MM.1S (cell line): ENCODE measurements at regions not wholly inside any gene's neighbourhood (a gene's known extent, or its start where the extent isn't known, plus 50 kb on each side); places are given as distances from the start of the nearest gene placed in this dataset.
"Not testable (repeated sequence)": the region's sequence is repeated elsewhere in the genome, so short reads cannot be mapped to it uniquely, and the experiment has no call there.

Experiments
- DNase-seq: peaks from one replicate; pipeline ENCODE4 v3.0.0-alpha.2; 2015
- H2AFZ ChIP-seq: fragments of 300-600 bp; sonication (generic); 2 replicates; pipeline ENCODE4 v1.6.0; 2016; ENCODE audit warnings: antibody characterized with exemption, low read length
- H3F3A ChIP-seq: fragments of 300-600 bp; sonication (generic); 2 replicates; pipeline ENCODE4 v1.6.1; 2016; ENCODE audit warnings: mild to moderate bottlenecking, antibody characterized with exemption, low read length, moderate library complexity, mixed read lengths; ENCODE audit not compliant: insufficient read depth
- H3K27ac ChIP-seq: fragments of 300-600 bp; sonication (generic); 2 replicates; pipeline ENCODE4 v1.5.1; 2016; ENCODE audit warnings: mild to moderate bottlenecking, low read length
- H3K27me3 ChIP-seq: fragments of 300-600 bp; sonication (generic); replicated peaks from 2 replicates; pipeline ENCODE4 v1.6.0; 2016; ENCODE audit warnings: low read length; ENCODE audit not compliant: insufficient read depth
- H3K36me3 ChIP-seq: fragments of 300-600 bp; sonication (generic); replicated peaks from 2 replicates; pipeline ENCODE4 v1.6.1; 2016; ENCODE audit warnings: mild to moderate bottlenecking, low read length, mixed read lengths; ENCODE audit not compliant: insufficient read depth
- H3K4me1 ChIP-seq: fragments of 300-600 bp; sonication (generic); 2 replicates; pipeline ENCODE4 v1.6.1; 2016; ENCODE audit warnings: low read length, mixed read lengths
- H3K4me2 ChIP-seq: fragments of 300-600 bp; sonication (generic); 2 replicates; pipeline ENCODE4 v1.6.0; 2016; ENCODE audit warnings: low read depth, low read length
- H3K4me3 ChIP-seq: fragments of 300-600 bp; sonication (generic); 2 replicates; pipeline ENCODE4 v1.5.1; 2016; ENCODE audit warnings: low read length, mixed read lengths
- H3K79me2 ChIP-seq: fragments of 300-600 bp; sonication (generic); 2 replicates; pipeline ENCODE4 v1.6.1; 2016; ENCODE audit warnings: mixed run types, low read length, mixed read lengths
- H3K9ac ChIP-seq: fragments of 300-600 bp; sonication (generic); 2 replicates; pipeline ENCODE4 v1.6.1; 2016; ENCODE audit warnings: low read length, mixed read lengths
- H3K9me2 ChIP-seq: fragments of 300-600 bp; sonication (generic); replicated peaks from 2 replicates; pipeline ENCODE4 v1.6.1; 2016; ENCODE audit warnings: mild to moderate bottlenecking, low read length, mixed read lengths; ENCODE audit not compliant: insufficient read depth
- H3K9me3 ChIP-seq: fragments of 300-600 bp; sonication (generic); replicated peaks from 2 replicates; pipeline ENCODE4 v1.6.1; 2016; ENCODE audit warnings: mild to moderate bottlenecking, low read length, mixed read lengths; ENCODE audit not compliant: insufficient read depth
- H4K20me1 ChIP-seq: fragments of 300-600 bp; sonication (generic); 2 replicates; pipeline ENCODE4 v1.6.1; 2016; ENCODE audit warnings: mild to moderate bottlenecking, low read length, moderate library complexity, mixed read lengths; ENCODE audit not compliant: insufficient read depth
- CTCF ChIP-seq: fragments of 300-600 bp; sonication (generic); IDR thresholded peaks from 2 replicates; pipeline ENCODE4 v1.5.1; 2016; ENCODE audit warnings: antibody characterized with exemption, low read length, mixed read lengths
- EZH2 ChIP-seq: fragments of 300-600 bp; sonication (generic); optimal IDR thresholded peaks from 2 replicates; pipeline ENCODE3; 2017; ENCODE audit warnings: low read depth, mild to moderate bottlenecking, antibody characterized with exemption, low read length, mixed read lengths
- EZH2phosphoT487 ChIP-seq: fragments of 300-600 bp; sonication (generic); IDR thresholded peaks from 2 replicates; pipeline ENCODE4 v1.6.1; 2018; ENCODE audit warnings: antibody characterized with exemption, low read length

- H3F3A ChIP-seq, result no peaks in the 10 kb centered on the region
- no peaks in the 10 kb centered on the region for H4K20me1 ChIP-seq
- no peak for DNase-seq
- H3K9ac ChIP-seq, result no peak overlapping the region
- no peak overlapping the region for H3K4me2 ChIP-seq
- H3K36me3 ChIP-seq, result no peaks in the 10 kb centered on the region
- H3K27ac ChIP-seq, result no peak overlapping the region
- H3K4me1 ChIP-seq, result no peaks in the 10 kb centered on the region
- H2AFZ ChIP-seq, result no peak overlapping the region
- peaks cover 87% of the 10 kb centered on the region for H3K27me3 ChIP-seq
- no peaks in the 10 kb centered on the region for H3K79me2 ChIP-seq
- H3K9me2 ChIP-seq, result no peaks in the 10 kb centered on the region
- TF ChIP-seq EZH2 (peak; percentile 12), CTCF (no peak)
- no peak overlapping the region for H3K4me3 ChIP-seq
- no peaks in the 10 kb centered on the region for H3K9me3 ChIP-seq
Observed at GRCh38 chr1:4133297-4133938, 233.3 kb upstream of the C1orf174 start.

- Histone ChIP-seq H4K20me1 (no peaks in the 10 kb centered on the region), H3K9me3 (no peaks in the 10 kb centered on the region), H3K36me3 (no peaks in the 10 kb centered on the region), H3K79me2 (no peaks in the 10 kb centered on the region), H3K4me2 (no peak overlapping the region), H3K9ac (no peak overlapping the region), H3F3A (no peaks in the 10 kb centered on the region), H3K9me2 (no peaks in the 10 kb centered on the region), H2AFZ (no peak overlapping the region), H3K27me3 (peaks cover 87% of the 10 kb centered on the region), H3K27ac (no peak overlapping the region), H3K4me1 (no peaks in the 10 kb centered on the region), H3K4me3 (no peak overlapping the region)
- TF ChIP-seq CTCF, result no peak
- no peak for TF ChIP-seq EZH2phosphoT487
- no peak for TF ChIP-seq EZH2
- no peak for DNase-seq
Observed at GRCh38 chr1:4133939-4134321, 233.9 kb upstream of the C1orf174 start.

GRCh38 chr1:4135853-4136252 lies 235.8 kb upstream of the C1orf174 start:
- H3K4me2 ChIP-seq, result not testable (repeated sequence)

GRCh38 chr1:4137621-4138415 lies 237.7 kb upstream of the C1orf174 start:
- Histone ChIP-seq H3K9me3 (no peaks in the 10 kb centered on the region), H3K27ac (no peak overlapping the region)
- TF ChIP-seq CTCF (no peak), EZH2 (no peak), EZH2phosphoT487 (no peak)

More at GRCh38 chr1:4135853-4136252, 235.8 kb upstream of the C1orf174 start:
- H3K79me2 ChIP-seq, H3F3A ChIP-seq, H3K9me3 ChIP-seq, H3K27ac ChIP-seq, H3K36me3 ChIP-seq, H4K20me1 ChIP-seq, H3K4me1 ChIP-seq, H2AFZ ChIP-seq, H3K9me2 ChIP-seq, DNase-seq, H3K4me3 ChIP-seq, H3K9ac ChIP-seq: not testable (repeated sequence)
- peaks cover 88% of the 10 kb centered on the region for H3K27me3 ChIP-seq

More at GRCh38 chr1:4137621-4138415, 237.7 kb upstream of the C1orf174 start:
- H2AFZ ChIP-seq, result no peak overlapping the region
- no peaks in the 10 kb centered on the region for H3K36me3 ChIP-seq
- no peaks in the 10 kb centered on the region for H3K9me2 ChIP-seq
- no peaks in the 10 kb centered on the region for H4K20me1 ChIP-seq
- H3F3A ChIP-seq, result no peaks in the 10 kb centered on the region
- no peak overlapping the region for H3K4me3 ChIP-seq
- no peak overlapping the region for H3K9ac ChIP-seq
- H3K4me2 ChIP-seq, result no peak overlapping the region
- DNase-seq, result no peak
- no peaks in the 10 kb centered on the region for H3K4me1 ChIP-seq
- H3K79me2 ChIP-seq, result no peaks in the 10 kb centered on the region
- H3K27me3 ChIP-seq, result peaks cover 85% of the 10 kb centered on the region
